ENCODE measurements at regions not wholly inside any gene's neighbourhood (a gene's known extent, or its start where the extent isn't known, plus 50 kb on each side); places are given as distances from the start of the nearest gene placed in this dataset.

GRCh38 chr1:37259019-37259418 is 215.4 kb upstream of the ZC3H12A start:
- TF ChIP-seq POLR2A (IDR thresholded peaks at IDR 0.05) (no peak), CTCF (IDR thresholded peaks at IDR 0.05) (no peak)
